Body of pancreas (tissue), 4 donors: ENCODE measurements at regions not wholly inside any gene's neighbourhood (a gene's known extent, or its start where the extent isn't known, plus 50 kb on each side); places are given as distances from the start of the nearest gene placed in this dataset.

Experiments used
- POLR2A ChIP-seq, 3 donors: fragments of 450-650 bp; IDR thresholded peaks; one replicate each; pipeline ENCODE4 v1.6.1; 2016; ENCODE audit warnings: antibody characterized with exemption in 3 of 3, mild to moderate bottlenecking in 2 of 3
- TF ChIP-seq, protein P1 (sequence below), 7 experiments: fragments of 450-650 bp in 4 of 7; fragments of 200-600 bp in 3 of 7; sonication (generic) in 3 of 7; IDR thresholded peaks; one replicate each; pipeline ENCODE4 v1.5.1; 2016 to 2019; ENCODE audit warnings: antibody characterized with exemption in 7 of 7

DNA sequence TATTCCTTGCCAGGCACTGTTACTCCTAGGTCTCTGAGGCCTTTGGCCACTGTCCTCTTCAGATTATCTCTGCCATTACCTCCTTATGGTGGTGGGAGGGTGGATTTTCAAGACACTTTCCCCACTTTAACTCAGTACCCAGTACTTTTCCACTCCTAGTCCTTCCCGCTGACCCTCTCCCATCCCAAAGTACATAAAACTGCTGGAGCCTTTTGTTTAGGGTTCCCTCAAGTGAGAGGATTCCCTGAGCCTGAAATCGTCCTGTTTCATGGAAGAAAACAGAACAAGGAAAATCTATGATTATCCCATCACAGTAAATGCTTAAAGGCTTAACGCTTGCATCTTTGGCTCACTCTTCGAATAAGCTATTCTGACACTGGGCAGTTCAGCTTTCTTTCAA lies 1742.5 kb upstream of the ADGRL3 start:
- TF ChIP-seq, protein P1, sequence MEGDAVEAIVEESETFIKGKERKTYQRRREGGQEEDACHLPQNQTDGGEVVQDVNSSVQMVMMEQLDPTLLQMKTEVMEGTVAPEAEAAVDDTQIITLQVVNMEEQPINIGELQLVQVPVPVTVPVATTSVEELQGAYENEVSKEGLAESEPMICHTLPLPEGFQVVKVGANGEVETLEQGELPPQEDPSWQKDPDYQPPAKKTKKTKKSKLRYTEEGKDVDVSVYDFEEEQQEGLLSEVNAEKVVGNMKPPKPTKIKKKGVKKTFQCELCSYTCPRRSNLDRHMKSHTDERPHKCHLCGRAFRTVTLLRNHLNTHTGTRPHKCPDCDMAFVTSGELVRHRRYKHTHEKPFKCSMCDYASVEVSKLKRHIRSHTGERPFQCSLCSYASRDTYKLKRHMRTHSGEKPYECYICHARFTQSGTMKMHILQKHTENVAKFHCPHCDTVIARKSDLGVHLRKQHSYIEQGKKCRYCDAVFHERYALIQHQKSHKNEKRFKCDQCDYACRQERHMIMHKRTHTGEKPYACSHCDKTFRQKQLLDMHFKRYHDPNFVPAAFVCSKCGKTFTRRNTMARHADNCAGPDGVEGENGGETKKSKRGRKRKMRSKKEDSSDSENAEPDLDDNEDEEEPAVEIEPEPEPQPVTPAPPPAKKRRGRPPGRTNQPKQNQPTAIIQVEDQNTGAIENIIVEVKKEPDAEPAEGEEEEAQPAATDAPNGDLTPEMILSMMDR (IDR thresholded peaks at IDR 0.05) = no peak
- no peak for TF ChIP-seq POLR2A (IDR thresholded peaks at IDR 0.05)
